GM12872 (cell line): ENCODE measurements at regions not wholly inside any gene's neighbourhood (a gene's known extent, or its start where the extent isn't known, plus 50 kb on each side); places are given as distances from the start of the nearest gene placed in this dataset.

Experiments
- CTCF ChIP-seq: IDR thresholded peaks from 3 replicates; pipeline ENCODE4 v1.5.1; 2011; ENCODE audit warnings: low read depth, mild to moderate bottlenecking, low read length, moderate library complexity; ENCODE audit not compliant: insufficient read depth

GRCh38 chr5:135237748-135238103 is 161.3 kb downstream of the MACROH2A1 start:
- no peak for TF ChIP-seq CTCF

- no peak for TF ChIP-seq CTCF
Measured at GRCh38 chr5:135236908-135237747, 161.9 kb downstream of the MACROH2A1 start.

DNA sequence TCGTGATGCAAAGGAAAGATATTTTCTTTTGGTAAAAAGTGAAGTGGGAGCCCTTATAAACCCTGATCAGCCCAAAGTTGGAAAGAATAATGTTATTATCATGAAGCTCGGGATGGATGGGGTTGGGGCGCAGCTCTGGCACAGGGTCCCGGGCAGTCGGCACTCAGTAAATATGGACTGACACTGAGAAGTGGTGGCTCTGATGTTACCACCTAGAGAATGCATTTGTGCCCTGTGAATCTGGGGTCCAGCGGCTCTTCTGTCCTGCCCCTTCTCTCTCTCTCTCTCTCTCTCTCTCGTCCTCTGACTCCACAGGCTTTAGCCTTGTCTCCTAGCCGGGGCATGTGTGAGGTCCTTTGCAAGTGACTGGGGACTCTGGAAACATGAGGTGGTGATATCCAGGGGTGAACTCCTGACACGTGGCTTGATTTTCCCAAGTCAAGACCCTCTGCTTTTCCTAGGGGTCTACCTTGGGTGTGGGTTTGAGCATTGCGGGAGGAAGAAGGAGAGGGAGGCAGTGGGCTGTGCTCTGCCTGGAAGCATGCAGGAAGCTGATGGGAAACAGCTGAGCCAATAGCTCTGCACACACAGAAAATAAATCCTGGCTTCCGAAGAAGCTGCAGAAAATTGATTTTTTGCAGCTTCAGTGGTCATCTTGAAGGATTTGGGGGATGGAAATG is 162.7 kb downstream of the MACROH2A1 start:
- TF ChIP-seq CTCF, result no peak

- TF ChIP-seq CTCF, result no peak
Measured at GRCh38 chr5:135235551-135236227, 163.3 kb downstream of the MACROH2A1 start.

DNA sequence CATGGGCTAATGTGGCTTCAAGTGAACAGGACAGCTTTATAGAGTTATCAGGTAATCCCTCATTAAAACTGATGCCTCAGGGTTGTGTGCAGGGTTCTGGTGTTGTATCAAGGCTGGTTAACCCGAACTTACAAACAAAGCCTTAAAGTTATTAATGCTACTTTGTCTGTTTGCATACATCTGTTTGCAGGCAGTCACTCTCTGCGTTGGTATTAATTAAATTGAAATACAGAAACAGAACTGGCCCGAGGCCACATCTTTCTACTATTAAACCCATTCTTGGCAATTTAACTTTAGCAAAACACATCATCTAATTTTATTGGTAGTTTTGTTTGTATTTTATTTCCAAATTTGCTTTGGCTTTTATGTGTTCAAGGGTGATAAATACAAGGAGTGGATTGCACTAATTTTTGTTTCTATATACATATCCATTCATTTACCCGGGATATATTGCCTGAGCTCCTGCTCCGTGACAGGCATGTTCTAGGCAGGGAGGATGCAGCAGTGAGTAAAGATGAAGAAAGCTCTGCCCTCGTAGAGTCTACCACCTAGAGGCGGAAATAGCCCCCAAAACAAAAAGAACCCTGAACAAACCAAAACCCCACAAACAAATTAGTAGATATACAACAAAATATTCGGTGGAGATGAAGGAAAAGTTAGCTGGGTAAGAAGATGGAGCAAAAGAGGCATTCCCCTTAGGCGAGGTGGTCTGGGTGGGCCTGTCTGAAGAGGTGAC is 164.2 kb downstream of the MACROH2A1 start:
- no peak for TF ChIP-seq CTCF

DNA sequence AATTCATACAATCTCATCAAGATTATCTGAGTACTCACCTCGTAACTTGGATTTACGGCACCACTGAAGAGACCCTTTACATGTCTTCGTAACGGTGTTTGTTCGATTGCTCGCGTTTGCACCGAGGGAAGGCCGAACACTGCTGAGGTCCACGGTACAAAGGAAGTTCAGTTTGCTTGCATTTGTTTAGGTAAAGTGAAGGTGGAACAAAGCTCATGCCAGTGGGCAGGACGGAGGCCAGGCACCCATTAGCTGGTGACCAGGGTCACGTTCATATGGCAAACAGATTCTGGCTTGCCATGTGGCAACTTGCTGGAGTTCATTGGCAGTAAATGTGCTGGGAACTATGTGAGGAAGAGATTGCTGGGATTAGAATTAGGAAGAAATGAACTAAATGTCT is 164.8 kb downstream of the MACROH2A1 start:
- no peak for TF ChIP-seq CTCF

GRCh38 chr5:135233477-135233876 is 165.6 kb downstream of the MACROH2A1 start:
- TF ChIP-seq CTCF, result no peak
